ENCODE measurements at regions not wholly inside any gene's neighbourhood (a gene's known extent, or its start where the extent isn't known, plus 50 kb on each side); places are given as distances from the start of the nearest gene placed in this dataset.

DNA sequence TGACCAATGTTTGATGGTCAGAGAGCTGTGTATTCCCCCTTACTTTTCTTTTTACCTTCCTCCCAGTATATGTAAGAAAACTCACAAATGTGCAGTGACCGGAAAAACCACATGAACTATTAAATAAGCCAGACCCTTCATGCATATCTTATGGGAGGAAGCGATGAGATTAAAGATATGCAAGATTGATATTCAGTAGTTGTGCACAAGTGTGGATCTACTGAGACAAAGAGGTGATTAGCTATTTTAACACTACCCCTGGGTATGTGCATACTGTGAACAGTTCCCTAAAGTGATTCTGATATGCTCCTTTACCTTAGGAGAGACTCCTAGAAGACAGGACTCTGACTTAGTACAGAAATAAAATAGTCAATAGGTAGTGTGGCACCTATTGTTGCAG lies 328.3 kb downstream of the EPHA4 start:
- H3K27me3 Mint-ChIP-seq, result peaks cover 28% of the 10 kb centered on the region
- DNase-seq (no peak), ATAC-seq (ENCODE audit: poor library complexity) (no peak)
- H3K27ac ChIP-seq (ENCODE audit: low read depth in 1 of 2, low read length in 2 of 2), result no peak overlapping the region
- no peak overlapping the region for H3K4me3 ChIP-seq (ENCODE audit: low read length)
- CTCF ChIA-PET, result no interaction called here
- TF ChIP-seq, protein P1, sequence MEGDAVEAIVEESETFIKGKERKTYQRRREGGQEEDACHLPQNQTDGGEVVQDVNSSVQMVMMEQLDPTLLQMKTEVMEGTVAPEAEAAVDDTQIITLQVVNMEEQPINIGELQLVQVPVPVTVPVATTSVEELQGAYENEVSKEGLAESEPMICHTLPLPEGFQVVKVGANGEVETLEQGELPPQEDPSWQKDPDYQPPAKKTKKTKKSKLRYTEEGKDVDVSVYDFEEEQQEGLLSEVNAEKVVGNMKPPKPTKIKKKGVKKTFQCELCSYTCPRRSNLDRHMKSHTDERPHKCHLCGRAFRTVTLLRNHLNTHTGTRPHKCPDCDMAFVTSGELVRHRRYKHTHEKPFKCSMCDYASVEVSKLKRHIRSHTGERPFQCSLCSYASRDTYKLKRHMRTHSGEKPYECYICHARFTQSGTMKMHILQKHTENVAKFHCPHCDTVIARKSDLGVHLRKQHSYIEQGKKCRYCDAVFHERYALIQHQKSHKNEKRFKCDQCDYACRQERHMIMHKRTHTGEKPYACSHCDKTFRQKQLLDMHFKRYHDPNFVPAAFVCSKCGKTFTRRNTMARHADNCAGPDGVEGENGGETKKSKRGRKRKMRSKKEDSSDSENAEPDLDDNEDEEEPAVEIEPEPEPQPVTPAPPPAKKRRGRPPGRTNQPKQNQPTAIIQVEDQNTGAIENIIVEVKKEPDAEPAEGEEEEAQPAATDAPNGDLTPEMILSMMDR (IDR thresholded peaks at IDR 0.05), result no peak
- intact Hi-C loops (cut with DNase I, micrococcal nuclease), result no loop called here
- H3K4me1 Mint-ChIP-seq (ENCODE audit: low read depth), result no peaks in the 10 kb centered on the region
- no peaks in the 10 kb centered on the region for H3K36me3 Mint-ChIP-seq (ENCODE audit: low read depth)
- no peaks in the 10 kb centered on the region for H3K27me3 ChIP-seq (ENCODE audit: control insufficient read depth in 1 of 2, insufficient read depth in 2 of 2, low read length in 2 of 2)
- no peaks in the 10 kb centered on the region for H3K36me3 ChIP-seq (ENCODE audit: insufficient read depth, low read length)
- no peaks in the 10 kb centered on the region for H3K9me3 ChIP-seq (ENCODE audit: control insufficient read depth in 1 of 2, insufficient read depth in 1 of 2, low read length in 2 of 2)
- no peaks in the 10 kb centered on the region for H3K4me1 ChIP-seq (ENCODE audit: insufficient read depth, low read length)
- H3K27ac Mint-ChIP-seq, result no peak overlapping the region
- peaks cover 4% of the 10 kb centered on the region for H3K9me3 Mint-ChIP-seq
- POLR2A ChIA-PET, result no interaction called here
- no peak overlapping the region for H3K4me3 Mint-ChIP-seq

DNA sequence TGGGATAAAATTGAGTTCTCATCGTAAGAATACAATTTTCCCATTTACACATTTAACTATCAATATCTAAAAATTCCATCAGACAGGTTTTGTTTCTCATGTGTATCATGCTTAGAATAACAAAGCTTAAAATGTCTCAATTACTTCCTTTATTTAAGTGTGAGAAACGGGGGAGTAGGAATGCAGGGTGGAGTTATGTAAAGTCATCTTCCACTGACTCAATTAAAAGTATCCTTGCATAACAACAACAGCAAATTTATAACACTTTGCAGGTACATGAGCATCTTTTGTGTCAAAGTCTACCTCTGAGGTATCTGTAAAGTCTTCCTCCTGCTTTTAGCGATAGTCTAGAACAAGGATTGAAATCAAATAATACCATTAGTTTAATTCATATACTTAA lies 327.1 kb downstream of the EPHA4 start:
- H3K4me3 ChIP-seq (ENCODE audit: low read length), result no peak overlapping the region

DNA sequence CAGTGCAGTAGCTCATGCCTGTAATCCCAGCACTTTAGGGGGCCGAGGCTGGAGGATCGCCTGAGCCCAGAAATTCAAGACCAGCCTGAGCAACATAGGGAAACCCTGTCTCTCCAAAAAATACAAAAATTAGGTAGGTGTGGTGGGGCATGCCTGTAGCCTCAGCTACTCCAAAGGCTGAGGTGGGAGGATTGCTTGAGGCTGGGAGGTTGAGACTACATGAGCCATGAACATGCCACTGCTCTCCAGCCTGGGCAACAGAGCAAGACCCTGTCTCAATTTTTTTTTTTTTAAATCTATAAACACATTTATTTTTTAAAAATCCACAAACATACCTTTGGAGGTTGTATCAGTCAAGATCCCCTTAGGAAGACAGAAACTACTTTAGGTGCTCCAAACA lies 326.3 kb downstream of the EPHA4 start:
- Histone ChIP-seq H3K27ac (ENCODE audit: low read depth in 1 of 2, low read length in 2 of 2) (no peak overlapping the region), H3K36me3 (ENCODE audit: insufficient read depth, low read length) (no peaks in the 10 kb centered on the region), H3K4me3 (ENCODE audit: low read length) (no peak overlapping the region), H3K4me1 (ENCODE audit: insufficient read depth, low read length) (no peaks in the 10 kb centered on the region), H3K9me3 (ENCODE audit: control insufficient read depth in 1 of 2, insufficient read depth in 1 of 2, low read length in 2 of 2) (no peaks in the 10 kb centered on the region), H3K27me3 (ENCODE audit: control insufficient read depth in 1 of 2, insufficient read depth in 2 of 2, low read length in 2 of 2) (no peaks in the 10 kb centered on the region)
- Mint-ChIP-seq H3K27me3 (peaks cover 23% of the 10 kb centered on the region), H3K4me3 (no peak overlapping the region), H3K9me3 (peaks cover 4% of the 10 kb centered on the region), H3K27ac (no peak overlapping the region), H3K4me1 (ENCODE audit: low read depth) (no peaks in the 10 kb centered on the region), H3K36me3 (ENCODE audit: low read depth) (no peaks in the 10 kb centered on the region)
- intact Hi-C loops (cut with DNase I, micrococcal nuclease), result no loop called here
- POLR2A ChIA-PET, result no interaction called here
- DNase-seq (no peak), ATAC-seq (ENCODE audit: poor library complexity) (no peak)
- CTCF ChIA-PET, result no interaction called here
- TF ChIP-seq, protein P1 (IDR thresholded peaks at IDR 0.05), result no peak

More for the DNA sequence above, 327.1 kb downstream of the EPHA4 start:
- Mint-ChIP-seq H3K4me3 (no peak overlapping the region), H3K27me3 (peaks cover 28% of the 10 kb centered on the region), H3K9me3 (peaks cover 4% of the 10 kb centered on the region), H3K27ac (no peak overlapping the region), H3K4me1 (ENCODE audit: low read depth) (no peaks in the 10 kb centered on the region), H3K36me3 (ENCODE audit: low read depth) (no peaks in the 10 kb centered on the region)
- DNase-seq (no peak), ATAC-seq (ENCODE audit: poor library complexity) (no peak)
- CTCF ChIA-PET, result no interaction called here
- H3K27ac ChIP-seq (ENCODE audit: low read depth in 1 of 2, low read length in 2 of 2), result no peak overlapping the region
- POLR2A ChIA-PET, result no interaction called here
- TF ChIP-seq, protein P1 (IDR thresholded peaks at IDR 0.05), result no peak
- no peaks in the 10 kb centered on the region for H3K9me3 ChIP-seq (ENCODE audit: control insufficient read depth in 1 of 2, insufficient read depth in 1 of 2, low read length in 2 of 2)
- no peaks in the 10 kb centered on the region for H3K36me3 ChIP-seq (ENCODE audit: insufficient read depth, low read length)
- H3K27me3 ChIP-seq (ENCODE audit: control insufficient read depth in 1 of 2, insufficient read depth in 2 of 2, low read length in 2 of 2), result no peaks in the 10 kb centered on the region
- intact Hi-C loops (cut with DNase I, micrococcal nuclease), result no loop called here
- H3K4me1 ChIP-seq (ENCODE audit: insufficient read depth, low read length), result no peaks in the 10 kb centered on the region
